ENCODE measurements at regions not wholly inside any gene's neighbourhood (a gene's known extent, or its start where the extent isn't known, plus 50 kb on each side); places are given as distances from the start of the nearest gene placed in this dataset.

GRCh38 chr9:17846948-17847655, 268.2 kb downstream of the SH3GL2 start:
- H3K4me3 ChIP-seq (ENCODE audit: low read depth, low read length): no peak overlapping the region
- TF ChIP-seq, protein P1, sequence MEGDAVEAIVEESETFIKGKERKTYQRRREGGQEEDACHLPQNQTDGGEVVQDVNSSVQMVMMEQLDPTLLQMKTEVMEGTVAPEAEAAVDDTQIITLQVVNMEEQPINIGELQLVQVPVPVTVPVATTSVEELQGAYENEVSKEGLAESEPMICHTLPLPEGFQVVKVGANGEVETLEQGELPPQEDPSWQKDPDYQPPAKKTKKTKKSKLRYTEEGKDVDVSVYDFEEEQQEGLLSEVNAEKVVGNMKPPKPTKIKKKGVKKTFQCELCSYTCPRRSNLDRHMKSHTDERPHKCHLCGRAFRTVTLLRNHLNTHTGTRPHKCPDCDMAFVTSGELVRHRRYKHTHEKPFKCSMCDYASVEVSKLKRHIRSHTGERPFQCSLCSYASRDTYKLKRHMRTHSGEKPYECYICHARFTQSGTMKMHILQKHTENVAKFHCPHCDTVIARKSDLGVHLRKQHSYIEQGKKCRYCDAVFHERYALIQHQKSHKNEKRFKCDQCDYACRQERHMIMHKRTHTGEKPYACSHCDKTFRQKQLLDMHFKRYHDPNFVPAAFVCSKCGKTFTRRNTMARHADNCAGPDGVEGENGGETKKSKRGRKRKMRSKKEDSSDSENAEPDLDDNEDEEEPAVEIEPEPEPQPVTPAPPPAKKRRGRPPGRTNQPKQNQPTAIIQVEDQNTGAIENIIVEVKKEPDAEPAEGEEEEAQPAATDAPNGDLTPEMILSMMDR (IDR thresholded peaks at IDR 0.05; ENCODE audit: insufficient read depth, low read length): no peak
- DNase-seq (ENCODE audit: low read depth): no peak

- TF ChIP-seq, protein P1 (IDR thresholded peaks at IDR 0.05; ENCODE audit: insufficient read depth, low read length): no peak
- DNase-seq (ENCODE audit: low read depth): no peak
- no peak overlapping the region for H3K4me3 ChIP-seq (ENCODE audit: low read depth, low read length)
Measured at GRCh38 chr9:17847908-17848307, 269.0 kb downstream of the SH3GL2 start.

DNA sequence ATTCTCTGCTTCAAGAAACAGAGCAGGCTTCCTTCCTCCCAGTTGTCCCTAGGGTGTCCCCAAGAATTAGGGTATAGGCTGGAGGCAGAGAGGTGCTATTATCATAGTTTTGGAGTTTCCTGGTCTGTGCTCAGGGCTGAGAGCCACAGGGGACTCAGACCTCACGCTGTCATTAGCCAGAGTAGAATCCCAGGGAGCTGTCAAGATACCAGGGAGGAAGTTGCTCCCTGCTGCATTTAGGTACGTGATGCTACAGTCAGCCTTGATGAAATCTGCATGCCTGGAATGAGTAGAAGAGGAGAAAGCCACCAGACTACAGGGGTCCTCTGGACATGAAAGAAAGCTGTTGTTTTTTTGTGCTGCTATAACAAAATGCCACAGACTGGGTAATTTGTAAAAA, 273.2 kb downstream of the SH3GL2 start:
- H3K4me3 ChIP-seq (ENCODE audit: low read depth, low read length): no peak overlapping the region
- TF ChIP-seq, protein P1 (IDR thresholded peaks at IDR 0.05; ENCODE audit: insufficient read depth, low read length): no peak
- no peak for DNase-seq (ENCODE audit: low read depth)

GRCh38 chr9:17854487-17854886, 275.6 kb downstream of the SH3GL2 start:
- H3K4me3 ChIP-seq (ENCODE audit: low read depth, low read length): no peak overlapping the region
- DNase-seq (ENCODE audit: low read depth): no peak
- TF ChIP-seq, protein P1 (IDR thresholded peaks at IDR 0.05; ENCODE audit: insufficient read depth, low read length): no peak

GRCh38 chr9:17856995-17857394, 278.1 kb downstream of the SH3GL2 start:
- H3K4me3 ChIP-seq (ENCODE audit: low read depth, low read length): no peak overlapping the region
- TF ChIP-seq, protein P1 (IDR thresholded peaks at IDR 0.05; ENCODE audit: insufficient read depth, low read length): no peak
- DNase-seq (ENCODE audit: low read depth): no peak

- TF ChIP-seq, protein P1 (IDR thresholded peaks at IDR 0.05; ENCODE audit: insufficient read depth, low read length): no peak
- DNase-seq (ENCODE audit: low read depth): no peak
- no peak overlapping the region for H3K4me3 ChIP-seq (ENCODE audit: low read depth, low read length)
Measured at GRCh38 chr9:17859228-17859627, 280.4 kb downstream of the SH3GL2 start.

DNA sequence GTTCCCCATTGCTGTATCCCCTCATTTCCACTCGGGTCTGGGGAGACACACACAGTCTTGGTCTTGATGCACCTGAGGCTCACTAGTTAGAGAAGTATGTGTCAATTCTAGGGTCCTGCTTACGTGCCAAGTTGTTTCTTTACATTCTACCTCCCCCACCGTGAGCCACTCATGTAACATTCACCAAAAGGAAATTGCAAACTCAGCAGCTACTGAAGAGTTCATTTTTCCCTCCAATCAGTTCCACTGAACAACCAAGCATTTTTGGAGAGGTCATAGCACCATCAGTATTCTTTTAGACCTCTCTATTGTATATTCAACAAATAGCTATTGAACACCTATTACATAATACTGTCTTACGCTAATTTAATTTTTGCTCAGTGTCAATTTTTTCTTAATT, 281.1 kb downstream of the SH3GL2 start:
- no peak overlapping the region for H3K4me3 ChIP-seq (ENCODE audit: low read depth, low read length)
- TF ChIP-seq, protein P1 (IDR thresholded peaks at IDR 0.05; ENCODE audit: insufficient read depth, low read length): no peak
- DNase-seq (ENCODE audit: low read depth): no peak

Measured in fibroblast of the aortic adventitia (primary cell).